22Rv1 (cell line): ENCODE measurements at regions not wholly inside any gene's neighbourhood (a gene's known extent, or its start where the extent isn't known, plus 50 kb on each side); places are given as distances from the start of the nearest gene placed in this dataset.

Experiments used
- H3K27ac ChIP-seq: fragments of 450-650 bp; 2 replicates; pipeline ENCODE4 v1.5.1; 2017
- ZFX ChIP-seq: fragments of 450-650 bp; IDR thresholded peaks from 2 replicates; pipeline ENCODE4 v1.6.1; 2017; ENCODE audit warnings: antibody characterized with exemption, borderline replicate concordance
- TF ChIP-seq, protein P1 (sequence below): fragments of 450-650 bp; IDR thresholded peaks from 2 replicates; pipeline ENCODE4 v1.5.1; 2017; ENCODE audit warnings: mild to moderate bottlenecking

DNA sequence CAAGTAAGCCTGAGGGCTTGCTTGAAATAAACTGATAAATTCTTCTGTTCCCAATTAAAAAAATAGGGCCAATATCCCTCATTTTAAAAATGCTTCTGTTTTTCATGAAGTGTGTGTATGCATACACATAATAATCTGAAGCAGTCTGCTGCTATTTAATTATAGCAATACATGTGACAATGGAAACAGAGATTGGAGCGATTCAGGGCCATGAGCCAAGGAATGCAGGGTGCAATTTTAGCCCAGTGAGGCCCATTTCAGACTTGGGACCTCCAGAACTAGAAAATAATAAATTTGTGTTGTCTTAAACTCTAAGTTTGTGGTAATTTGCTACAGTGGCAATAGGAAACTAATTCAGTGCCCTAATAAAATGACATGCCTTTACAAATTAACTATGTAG, 264.9 kb downstream of the LTN1 start:
- H3K27ac ChIP-seq: no peak overlapping the region
- TF ChIP-seq, protein P1, sequence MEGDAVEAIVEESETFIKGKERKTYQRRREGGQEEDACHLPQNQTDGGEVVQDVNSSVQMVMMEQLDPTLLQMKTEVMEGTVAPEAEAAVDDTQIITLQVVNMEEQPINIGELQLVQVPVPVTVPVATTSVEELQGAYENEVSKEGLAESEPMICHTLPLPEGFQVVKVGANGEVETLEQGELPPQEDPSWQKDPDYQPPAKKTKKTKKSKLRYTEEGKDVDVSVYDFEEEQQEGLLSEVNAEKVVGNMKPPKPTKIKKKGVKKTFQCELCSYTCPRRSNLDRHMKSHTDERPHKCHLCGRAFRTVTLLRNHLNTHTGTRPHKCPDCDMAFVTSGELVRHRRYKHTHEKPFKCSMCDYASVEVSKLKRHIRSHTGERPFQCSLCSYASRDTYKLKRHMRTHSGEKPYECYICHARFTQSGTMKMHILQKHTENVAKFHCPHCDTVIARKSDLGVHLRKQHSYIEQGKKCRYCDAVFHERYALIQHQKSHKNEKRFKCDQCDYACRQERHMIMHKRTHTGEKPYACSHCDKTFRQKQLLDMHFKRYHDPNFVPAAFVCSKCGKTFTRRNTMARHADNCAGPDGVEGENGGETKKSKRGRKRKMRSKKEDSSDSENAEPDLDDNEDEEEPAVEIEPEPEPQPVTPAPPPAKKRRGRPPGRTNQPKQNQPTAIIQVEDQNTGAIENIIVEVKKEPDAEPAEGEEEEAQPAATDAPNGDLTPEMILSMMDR: no peak
- no peak for TF ChIP-seq ZFX

DNA sequence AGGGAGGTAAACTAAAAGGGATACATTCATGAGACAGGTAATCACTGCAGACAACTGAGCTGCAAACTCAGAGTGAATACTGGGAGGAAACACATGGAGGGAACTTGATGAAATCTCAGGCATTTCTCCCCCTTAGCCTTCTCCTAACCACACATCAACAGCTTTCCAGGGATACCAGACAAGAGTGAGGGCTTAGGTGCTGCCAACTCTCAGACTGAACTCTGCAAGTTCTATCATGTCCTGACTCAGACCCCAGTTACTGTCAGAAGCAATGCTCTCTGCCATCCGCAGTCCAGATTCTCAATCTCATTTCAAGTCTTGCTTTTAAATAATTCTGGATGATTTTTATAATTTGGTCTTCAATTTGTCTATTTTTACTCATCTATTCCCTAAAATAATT, 267.3 kb downstream of the LTN1 start:
- no peak for TF ChIP-seq ZFX
- TF ChIP-seq, protein P1: no peak
- H3K27ac ChIP-seq: no peak overlapping the region

DNA sequence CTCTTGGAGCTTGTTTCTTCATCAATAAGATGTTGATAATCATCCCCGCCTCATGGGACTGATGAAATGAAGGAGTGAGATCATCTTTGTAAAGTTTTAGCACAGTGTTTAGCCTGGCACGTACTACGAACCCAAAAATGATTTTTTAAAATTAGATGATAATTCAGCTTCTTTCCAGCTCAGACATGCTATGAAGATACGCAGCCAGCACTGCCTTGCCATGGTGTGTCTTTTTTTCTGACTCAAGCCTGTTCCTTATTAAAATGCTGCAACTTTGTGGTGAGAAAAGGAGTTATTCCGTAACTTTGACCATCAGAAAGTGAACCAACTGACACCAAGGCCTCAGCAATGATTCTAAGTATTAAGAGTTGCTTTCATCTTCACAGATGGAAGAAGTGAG, 269.0 kb downstream of the LTN1 start:
- no peak overlapping the region for H3K27ac ChIP-seq
- TF ChIP-seq ZFX: no peak
- TF ChIP-seq, protein P1: no peak

DNA sequence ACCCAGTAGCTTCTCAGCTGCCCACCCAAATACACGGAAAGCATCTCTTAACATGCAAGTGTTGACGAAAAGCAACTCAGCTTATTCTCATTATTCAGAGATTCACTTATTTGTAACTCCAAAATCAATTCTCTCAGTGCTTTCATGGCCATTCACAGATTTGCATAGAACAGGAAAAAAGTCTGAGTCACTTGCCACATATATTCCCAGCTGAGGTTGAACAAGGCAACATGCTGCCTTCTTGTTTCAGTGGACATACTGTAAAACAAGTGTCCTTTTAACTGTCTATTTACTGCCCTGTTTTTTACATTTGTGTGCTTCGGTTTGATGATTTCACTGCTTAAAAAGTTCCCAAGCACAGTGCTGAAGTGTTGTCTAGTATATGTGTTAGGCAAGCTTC, 273.0 kb downstream of the LTN1 start:
- H3K27ac ChIP-seq: no peak overlapping the region
- no peak for TF ChIP-seq ZFX
- TF ChIP-seq, protein P1: no peak

DNA sequence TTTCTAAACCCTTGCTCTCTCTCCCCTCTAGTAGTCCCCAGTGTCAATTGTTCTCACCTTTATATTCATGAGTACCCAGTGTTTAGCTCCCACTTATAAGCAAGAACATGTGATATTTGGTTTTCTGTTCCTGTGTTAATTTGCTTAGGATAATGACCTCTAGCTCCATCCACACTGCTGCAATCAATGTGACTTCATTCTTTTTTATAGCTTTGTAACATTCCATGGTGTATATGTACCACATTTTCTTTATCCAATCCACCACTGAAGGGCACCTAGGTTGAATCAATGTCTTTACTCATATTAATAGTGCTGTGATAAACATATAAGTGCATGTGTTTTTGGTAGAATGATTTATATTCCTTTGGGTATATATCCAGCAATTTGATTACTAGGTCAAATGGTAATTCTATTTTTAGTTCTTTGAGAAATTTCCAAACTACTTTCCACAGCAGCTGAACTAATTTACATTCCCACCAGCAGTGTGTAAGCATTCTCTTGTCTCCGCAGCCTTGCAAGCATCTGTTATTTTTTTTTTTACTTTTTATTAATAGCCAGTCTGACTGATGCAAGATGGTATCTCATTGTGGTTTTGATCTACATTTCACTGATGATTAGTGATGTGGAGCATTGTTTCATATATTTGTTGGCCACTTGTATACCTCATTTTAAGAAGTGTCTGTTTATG, 277.8 kb downstream of the LTN1 start:
- TF ChIP-seq, protein P1: no peak
- TF ChIP-seq ZFX: no peak

DNA sequence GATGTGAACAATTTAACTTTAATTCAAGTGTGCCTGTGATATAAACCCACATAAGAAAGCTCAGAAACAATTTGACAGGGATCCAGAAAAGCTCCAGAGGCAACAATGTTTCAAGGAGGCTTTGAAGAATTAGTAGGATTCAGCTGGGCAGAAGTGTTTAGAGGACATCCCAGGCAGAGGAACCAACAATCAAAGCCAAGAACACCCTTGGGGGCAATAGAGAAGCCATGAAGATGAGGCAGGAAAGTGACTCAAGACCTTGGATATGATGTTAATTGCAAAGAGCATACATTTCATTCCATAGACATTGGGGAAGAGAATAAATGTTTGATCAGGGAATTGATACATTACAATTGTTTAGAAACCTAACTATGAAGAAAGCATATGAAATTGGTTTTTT, 280.3 kb downstream of the LTN1 start:
- H3K27ac ChIP-seq: no peak overlapping the region

More for the DNA sequence above, 277.8 kb downstream of the LTN1 start:
- H3K27ac ChIP-seq: no peak overlapping the region

DNA sequence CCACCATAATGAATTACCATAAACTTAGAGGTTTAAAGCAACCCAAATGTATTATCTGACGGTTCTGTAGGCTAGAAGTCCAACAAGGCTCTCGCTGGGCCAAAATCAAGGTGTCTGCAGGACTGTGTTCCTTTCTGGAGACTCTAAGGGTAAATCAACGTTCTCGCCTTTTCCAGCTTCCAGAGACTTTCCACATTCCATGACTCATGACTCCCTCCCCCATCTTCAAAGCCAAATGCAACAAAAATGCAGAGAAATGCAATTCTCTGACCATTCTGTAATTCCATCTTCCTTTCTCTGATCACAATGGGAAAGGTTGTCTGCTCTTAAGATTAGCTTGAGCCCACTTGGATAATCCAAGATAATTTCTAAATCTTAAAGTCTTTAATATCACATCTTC, 287.1 kb downstream of the LTN1 start:
- H3K27ac ChIP-seq: no peak overlapping the region
- TF ChIP-seq, protein P1: no peak
- no peak for TF ChIP-seq ZFX

More for the DNA sequence above, 280.3 kb downstream of the LTN1 start:
- no peak for TF ChIP-seq ZFX
- TF ChIP-seq, protein P1: no peak
